ENCODE measurements at regions not wholly inside any gene's neighbourhood (a gene's known extent, or its start where the extent isn't known, plus 50 kb on each side); places are given as distances from the start of the nearest gene placed in this dataset.

- TF ChIP-seq MAX (IDR thresholded peaks at IDR 0.05) (no peak), CTCF (IDR thresholded peaks at IDR 0.05; ENCODE audit: low read depth, low read length, missing input control) (no peak), ZBTB33 (IDR thresholded peaks at IDR 0.05) (no peak), SP1 (IDR thresholded peaks at IDR 0.05) (no peak)
Observed at GRCh38 chr2:238700117-238700457, 147.8 kb upstream of the TWIST2 start.
